Spleen (tissue), 11 donors: ENCODE measurements at regions not wholly inside any gene's neighbourhood (a gene's known extent, or its start where the extent isn't known, plus 50 kb on each side); places are given as distances from the start of the nearest gene placed in this dataset.

Experiments used
- DNase-seq: peaks from one replicate; pipeline ENCODE4 v3.0.0-alpha.2; 2020
- H3K27ac ChIP-seq, 8 donors: fragments of 200-600 bp; sonication (generic) in 7 of 8; 1 replicate in 4 of 8; 2 replicates in 4 of 8; pipeline versions ENCODE4 v1.5.0 to v1.8.0; 2016 to 2021; ENCODE audit warnings: inconsistent platforms in 4 of 8, mild to moderate bottlenecking in 4 of 8, moderate library complexity in 1 of 8
- H3K27me3 ChIP-seq, 7 donors: fragments of 200-600 bp; sonication (generic) in 6 of 7; replicated peaks in 1 of 7; 1 replicate in 4 of 7; 2 replicates in 3 of 7; pipeline versions ENCODE4 v1.5.0 to v1.8.0; 2016 to 2021; ENCODE audit warnings: inconsistent platforms in 3 of 7, mild to moderate bottlenecking in 1 of 7
- H3K36me3 ChIP-seq, 6 donors: fragments of 200-600 bp; sonication (generic) in 5 of 6; 1 replicate in 4 of 6; 2 replicates in 2 of 6; pipeline versions ENCODE4 v1.5.0 to v1.8.0; 2016 to 2021; ENCODE audit warnings: inconsistent platforms in 2 of 6
- H3K4me1 ChIP-seq, 6 donors: fragments of 200-600 bp; sonication (generic) in 5 of 6; 1 replicate in 3 of 6; 2 replicates in 3 of 6; pipeline versions ENCODE4 v1.5.0 to v1.8.0; 2016 to 2021; ENCODE audit warnings: inconsistent platforms in 3 of 6
- H3K4me3 ChIP-seq, 8 donors: fragments of 200-600 bp; sonication (generic) in 7 of 8; 1 replicate in 4 of 8; 2 replicates in 4 of 8; pipeline versions ENCODE4 v1.5.0 to v1.8.0; 2016 to 2021; ENCODE audit warnings: inconsistent platforms in 4 of 8, mild to moderate bottlenecking in 4 of 8, moderate library complexity in 2 of 8
- H3K9me3 ChIP-seq, 8 donors: fragments of 200-600 bp; sonication (generic) in 7 of 8; 1 replicate in 4 of 8; 2 replicates in 4 of 8; pipeline versions ENCODE4 v1.5.0 to v1.8.0; 2016 to 2021; ENCODE audit warnings: inconsistent platforms in 4 of 8
- POLR2A ChIP-seq, 3 donors: fragments of 450-650 bp; IDR thresholded peaks; one replicate each; pipeline ENCODE4 v1.5.1; 2017; ENCODE audit warnings: antibody characterized with exemption in 3 of 3, mild to moderate bottlenecking in 1 of 3
- POLR2AphosphoS5 ChIP-seq, 3 donors: sonication (generic); formaldehyde crosslinking; IDR thresholded peaks; one replicate each; pipeline ENCODE4 v1.5.1; 2017; ENCODE audit warnings: antibody characterized with exemption in 3 of 3
- WGBS, 5 donors: extraction: QIAGEN DNeasy Blood & Tissue Kit in 3 of 5; methylation state at CpG; one replicate each; pipeline versions ENCODE4 v1.1.5 to v1.1.7; 2013 to 2018; 5-methylcytosine and 5-hydroxymethylcytosine counted together
- intact Hi-C: fragments of 100-400 bp; cut with DNase I; formaldehyde crosslinking; loops from one replicate; pipeline ENCODE4 v1.15.0; 2023; ENCODE audit warnings: low total_unique reads
- TF ChIP-seq, protein P1 (sequence below), 11 experiments: fragments of 200-600 bp in 7 of 11; fragments of 450-650 bp in 4 of 11; sonication (generic) in 4 of 11; IDR thresholded peaks in 8 of 11; conservative IDR thresholded peaks in 3 of 11; 1 replicate in 7 of 11; 2 replicates in 4 of 11; pipeline versions ENCODE4 v1.4.0 to v1.8.0; 2016 to 2021; ENCODE audit warnings: antibody characterized with exemption in 11 of 11, inconsistent platforms in 4 of 11, mild to moderate bottlenecking in 1 of 11
- donor health status: healthy with polysubstance abuse.
- donor health status: DM: no; HTN: no; CAD: no; lungs with moderate emphysema.
- donor health status: DM: no; HTN: no; CAD: no.
- donor health status: Bipolar disorder and iron deficiency.
- donor health status: healthy.
- donor health status: DM: no; HTN: no; CAD: no.
- donor health status: DM: yes; HTN: yes; CAD: no.

DNA sequence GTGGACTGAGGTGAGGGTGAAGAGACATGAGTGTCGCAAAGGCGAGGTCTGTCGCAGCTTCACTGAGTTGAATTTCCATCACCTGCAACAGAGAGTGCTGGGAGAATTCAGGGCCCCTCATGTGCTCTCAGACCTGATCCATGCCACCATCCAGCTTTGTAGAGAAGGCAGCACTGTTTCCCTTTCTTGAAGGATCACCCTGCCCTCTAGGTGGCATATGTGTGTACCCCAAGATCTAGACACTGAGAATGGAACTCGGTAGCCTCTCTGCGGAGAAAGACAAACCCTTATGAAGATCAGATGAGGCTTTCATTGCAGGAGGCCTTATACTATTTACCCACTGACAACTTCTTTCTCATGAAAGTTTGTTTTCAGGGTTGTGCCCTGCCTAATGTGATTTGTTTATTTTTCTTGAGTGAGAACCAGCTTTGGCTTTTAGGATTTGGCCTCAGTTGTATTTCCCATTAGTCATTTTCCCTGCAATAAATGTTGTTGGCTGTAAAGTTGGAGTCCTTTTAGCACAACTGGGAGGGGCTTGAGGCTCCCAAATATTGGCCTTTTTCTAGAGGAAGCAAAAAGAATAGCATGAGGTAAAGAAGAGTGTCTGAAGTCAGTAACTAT lies 811.3 kb downstream of the DHX35 start:
- intact Hi-C loops: no loop called here
- Histone ChIP-seq H3K36me3 (no peaks in the 10 kb centered on the region), H3K27me3 (no peaks in the 10 kb centered on the region), H3K9me3 (peaks cover 0 to 38% (median 24%) of the 10 kb centered on the region in 8 donors), H3K27ac (no peak overlapping the region), H3K4me3 (no peak overlapping the region), H3K4me1 (peaks cover 0 to 5% (median 0%) of the 10 kb centered on the region in 6 donors)
- TF ChIP-seq POLR2AphosphoS5 (IDR thresholded peaks at IDR 0.05) (no peak), POLR2A (IDR thresholded peaks at IDR 0.05) (no peak)
- TF ChIP-seq, protein P1, sequence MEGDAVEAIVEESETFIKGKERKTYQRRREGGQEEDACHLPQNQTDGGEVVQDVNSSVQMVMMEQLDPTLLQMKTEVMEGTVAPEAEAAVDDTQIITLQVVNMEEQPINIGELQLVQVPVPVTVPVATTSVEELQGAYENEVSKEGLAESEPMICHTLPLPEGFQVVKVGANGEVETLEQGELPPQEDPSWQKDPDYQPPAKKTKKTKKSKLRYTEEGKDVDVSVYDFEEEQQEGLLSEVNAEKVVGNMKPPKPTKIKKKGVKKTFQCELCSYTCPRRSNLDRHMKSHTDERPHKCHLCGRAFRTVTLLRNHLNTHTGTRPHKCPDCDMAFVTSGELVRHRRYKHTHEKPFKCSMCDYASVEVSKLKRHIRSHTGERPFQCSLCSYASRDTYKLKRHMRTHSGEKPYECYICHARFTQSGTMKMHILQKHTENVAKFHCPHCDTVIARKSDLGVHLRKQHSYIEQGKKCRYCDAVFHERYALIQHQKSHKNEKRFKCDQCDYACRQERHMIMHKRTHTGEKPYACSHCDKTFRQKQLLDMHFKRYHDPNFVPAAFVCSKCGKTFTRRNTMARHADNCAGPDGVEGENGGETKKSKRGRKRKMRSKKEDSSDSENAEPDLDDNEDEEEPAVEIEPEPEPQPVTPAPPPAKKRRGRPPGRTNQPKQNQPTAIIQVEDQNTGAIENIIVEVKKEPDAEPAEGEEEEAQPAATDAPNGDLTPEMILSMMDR (IDR thresholded peaks at IDR 0.05 in 8 of 11, conservative IDR thresholded peaks at IDR 0.05 in 3 of 11): no peak
- no peak for DNase-seq
- WGBS, 5 donors: 92 to 96% (median 94%) methylated on average over 5 of the region's 5 CpGs

DNA sequence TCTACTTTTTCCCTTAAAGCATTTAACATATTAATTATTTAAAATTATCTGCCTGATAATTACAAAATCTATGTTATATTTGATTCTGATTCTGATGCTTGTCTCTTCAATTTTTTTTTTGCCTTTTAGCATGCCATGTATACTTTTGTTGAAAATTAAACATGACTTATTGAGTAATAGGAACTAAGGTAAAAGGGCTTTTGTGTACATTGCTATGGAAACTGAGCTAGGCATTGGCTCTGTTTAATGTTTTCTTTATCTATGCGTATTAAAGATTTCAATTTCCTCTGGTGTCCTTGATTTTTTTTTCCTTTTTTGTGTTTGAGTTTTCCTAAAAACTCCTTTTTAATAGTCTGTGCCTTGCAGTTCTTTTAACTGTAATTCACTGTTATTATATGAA lies 805.2 kb downstream of the DHX35 start:
- intact Hi-C loops: no loop called here
- WGBS, 5 donors: 88 to 94% (median 91%) methylated on average over 1 of the region's 1 CpG
- H3K27me3 ChIP-seq: no peaks in the 10 kb centered on the region
- H3K4me3 ChIP-seq: no peak overlapping the region
- TF ChIP-seq POLR2A (IDR thresholded peaks at IDR 0.05) (no peak), POLR2AphosphoS5 (IDR thresholded peaks at IDR 0.05) (no peak)
- TF ChIP-seq, protein P1 (IDR thresholded peaks at IDR 0.05 in 8 of 11, conservative IDR thresholded peaks at IDR 0.05 in 3 of 11): no peak
- no peak for DNase-seq
- H3K4me1 ChIP-seq: no peaks in the 10 kb centered on the region
- peaks cover 3 to 65% (median 40%) of the 10 kb centered on the region in 8 donors for H3K9me3 ChIP-seq
- H3K36me3 ChIP-seq: no peaks in the 10 kb centered on the region
- H3K27ac ChIP-seq: no peak overlapping the region

DNA sequence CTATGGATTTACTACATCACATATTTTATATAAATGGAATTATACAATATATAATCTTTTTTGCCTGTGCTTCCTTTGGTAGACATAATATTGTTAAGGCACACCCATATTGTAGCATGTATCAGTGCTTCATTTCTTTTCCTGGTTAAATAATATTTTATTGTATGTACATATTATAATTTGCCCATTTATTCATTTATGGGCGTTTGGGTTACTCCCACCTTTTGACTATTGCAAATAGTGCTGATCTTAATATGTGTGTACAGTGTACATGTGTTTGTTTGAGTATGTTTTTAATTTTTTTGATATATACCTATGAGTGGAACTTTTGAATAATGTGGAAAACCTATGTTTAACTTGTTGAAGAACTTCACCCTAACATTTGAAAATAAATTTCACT lies 804.2 kb downstream of the DHX35 start:
- Histone ChIP-seq H3K27ac (no peak overlapping the region), H3K4me3 (no peak overlapping the region), H3K27me3 (no peaks in the 10 kb centered on the region), H3K9me3 (peaks cover 3 to 60% (median 40%) of the 10 kb centered on the region in 8 donors), H3K4me1 (no peaks in the 10 kb centered on the region), H3K36me3 (no peaks in the 10 kb centered on the region)
- no peak for DNase-seq
- TF ChIP-seq, protein P1 (IDR thresholded peaks at IDR 0.05 in 8 of 11, conservative IDR thresholded peaks at IDR 0.05 in 3 of 11): no peak
- TF ChIP-seq POLR2AphosphoS5 (IDR thresholded peaks at IDR 0.05): no peak
- no peak for TF ChIP-seq POLR2A (IDR thresholded peaks at IDR 0.05)
- 40 to 64% (median 52%) methylated on average over 1 of the region's 1 CpG for WGBS, 5 donors
- intact Hi-C loops: no loop called here

DNA sequence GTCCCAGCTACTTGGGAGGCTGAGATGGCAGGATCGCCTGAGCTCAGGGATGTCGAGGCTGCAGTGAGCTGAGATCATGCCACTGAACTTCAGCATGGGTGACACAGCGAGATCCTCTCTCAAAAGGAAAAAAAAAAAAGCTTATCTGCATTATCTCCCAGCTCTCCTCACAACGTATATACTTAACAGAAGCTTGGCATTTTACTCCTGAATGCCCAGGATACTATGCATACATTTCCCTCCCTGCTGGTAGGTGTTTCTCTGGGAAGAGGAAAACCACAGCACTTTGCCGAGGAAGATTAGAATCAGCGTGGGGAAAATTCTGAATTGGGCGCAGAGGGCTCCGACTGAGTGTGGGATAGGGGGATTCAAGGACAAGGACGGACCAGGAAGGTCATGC lies 800.6 kb downstream of the DHX35 start:
- Histone ChIP-seq H3K9me3 (peaks cover 0 to 27% (median 10%) of the 10 kb centered on the region in 8 donors), H3K4me3 (no peak overlapping the region), H3K27ac (no peak overlapping the region), H3K27me3 (no peaks in the 10 kb centered on the region), H3K4me1 (no peaks in the 10 kb centered on the region), H3K36me3 (no peaks in the 10 kb centered on the region)
- WGBS, 5 donors: 54 to 68% (median 64%) methylated on average over 9 of the region's 9 CpGs
- intact Hi-C loops: no loop called here
- no peak for TF ChIP-seq POLR2AphosphoS5 (IDR thresholded peaks at IDR 0.05)
- TF ChIP-seq, protein P1 (IDR thresholded peaks at IDR 0.05 in 8 of 11, conservative IDR thresholded peaks at IDR 0.05 in 3 of 11): no peak
- no peak for TF ChIP-seq POLR2A (IDR thresholded peaks at IDR 0.05)
- no peak for DNase-seq
